Germinal center (tissue), 1 donor: ENCODE measurements at regions not wholly inside any gene's neighbourhood (a gene's known extent, or its start where the extent isn't known, plus 50 kb on each side); places are given as distances from the start of the nearest gene placed in this dataset.

ENCODE experiments used
- DNase-seq: peaks from one replicate; pipeline ENCODE4 v3.0.0; 2012; ENCODE audit warnings: mixed read lengths, low spot score

GRCh38 chr4:31107362-31107761 lies 387.2 kb downstream of the PCDH7 start:
- DNase-seq = no peak

GRCh38 chr4:31108762-31109161 lies 388.6 kb downstream of the PCDH7 start:
- DNase-seq = no peak

- no peak for DNase-seq
Measured at GRCh38 chr4:31111790-31112189, 391.6 kb downstream of the PCDH7 start.

- DNase-seq = no peak
Measured at GRCh38 chr4:31114816-31115215, 394.6 kb downstream of the PCDH7 start.

GRCh38 chr4:31124008-31124585 lies 403.9 kb downstream of the PCDH7 start:
- no peak for DNase-seq

GRCh38 chr4:31125061-31125460 lies 404.9 kb downstream of the PCDH7 start:
- no peak for DNase-seq

- no peak for DNase-seq
Measured at GRCh38 chr4:31125496-31125895, 405.3 kb downstream of the PCDH7 start.

GRCh38 chr4:31126881-31127398 lies 406.8 kb downstream of the PCDH7 start:
- no peak for DNase-seq

- DNase-seq = no peak
Measured at GRCh38 chr4:31130930-31131329, 410.8 kb downstream of the PCDH7 start.

- DNase-seq = no peak
Measured at GRCh38 chr4:31134720-31135119, 414.6 kb downstream of the PCDH7 start.

- DNase-seq = no peak
Measured at GRCh38 chr4:31139767-31140166, 419.6 kb downstream of the PCDH7 start.

- no peak for DNase-seq
Measured at GRCh38 chr4:31141095-31141831, 421.1 kb downstream of the PCDH7 start.

- DNase-seq = no peak
Measured at GRCh38 chr4:31141832-31142142, 421.6 kb downstream of the PCDH7 start.

GRCh38 chr4:31146366-31146765 lies 426.2 kb downstream of the PCDH7 start:
- DNase-seq = no peak

- no peak for DNase-seq
Measured at GRCh38 chr4:31148990-31149389, 428.8 kb downstream of the PCDH7 start.

GRCh38 chr4:31156221-31156620 lies 436.1 kb downstream of the PCDH7 start:
- no peak for DNase-seq

- DNase-seq = no peak
Measured at GRCh38 chr4:31160146-31160545, 440.0 kb downstream of the PCDH7 start.

GRCh38 chr4:31169846-31170245 lies 449.7 kb downstream of the PCDH7 start:
- DNase-seq = no peak

- no peak for DNase-seq
Measured at GRCh38 chr4:31171362-31171761, 451.2 kb downstream of the PCDH7 start.

GRCh38 chr4:31175242-31175910 lies 455.2 kb downstream of the PCDH7 start:
- DNase-seq = no peak

GRCh38 chr4:31183256-31183655 lies 463.1 kb downstream of the PCDH7 start:
- no peak for DNase-seq

GRCh38 chr4:31185014-31185585 lies 464.9 kb downstream of the PCDH7 start:
- no peak for DNase-seq

GRCh38 chr4:31187979-31188378 lies 467.8 kb downstream of the PCDH7 start:
- no peak for DNase-seq
